ENCODE measurements at regions not wholly inside any gene's neighbourhood (a gene's known extent, or its start where the extent isn't known, plus 50 kb on each side); places are given as distances from the start of the nearest gene placed in this dataset.

DNA sequence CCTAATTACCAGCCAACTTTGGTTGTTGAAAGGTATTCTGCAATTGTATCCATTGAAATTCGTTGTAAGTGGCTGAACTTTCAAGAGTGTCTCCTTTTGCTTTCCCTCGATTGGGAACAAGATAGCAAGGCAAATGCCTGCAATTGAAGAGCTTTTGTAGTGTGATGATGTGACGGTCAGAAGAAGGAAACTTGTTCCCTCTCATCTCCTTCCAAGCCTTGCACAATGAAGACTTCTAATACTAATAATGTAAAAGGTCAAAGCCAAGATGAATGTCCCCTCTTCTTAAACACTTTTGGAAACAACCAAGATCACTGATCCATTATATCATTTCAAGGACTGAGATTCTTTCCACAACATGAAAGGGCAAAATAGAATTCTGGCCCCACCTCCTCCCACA is 101.9 kb upstream of the LMCD1 start:
- DNase-seq (ENCODE audit: low spot score in 2 of 2, unreplicated experiment in 2 of 2), result no peak
- TF ChIP-seq, protein P1, sequence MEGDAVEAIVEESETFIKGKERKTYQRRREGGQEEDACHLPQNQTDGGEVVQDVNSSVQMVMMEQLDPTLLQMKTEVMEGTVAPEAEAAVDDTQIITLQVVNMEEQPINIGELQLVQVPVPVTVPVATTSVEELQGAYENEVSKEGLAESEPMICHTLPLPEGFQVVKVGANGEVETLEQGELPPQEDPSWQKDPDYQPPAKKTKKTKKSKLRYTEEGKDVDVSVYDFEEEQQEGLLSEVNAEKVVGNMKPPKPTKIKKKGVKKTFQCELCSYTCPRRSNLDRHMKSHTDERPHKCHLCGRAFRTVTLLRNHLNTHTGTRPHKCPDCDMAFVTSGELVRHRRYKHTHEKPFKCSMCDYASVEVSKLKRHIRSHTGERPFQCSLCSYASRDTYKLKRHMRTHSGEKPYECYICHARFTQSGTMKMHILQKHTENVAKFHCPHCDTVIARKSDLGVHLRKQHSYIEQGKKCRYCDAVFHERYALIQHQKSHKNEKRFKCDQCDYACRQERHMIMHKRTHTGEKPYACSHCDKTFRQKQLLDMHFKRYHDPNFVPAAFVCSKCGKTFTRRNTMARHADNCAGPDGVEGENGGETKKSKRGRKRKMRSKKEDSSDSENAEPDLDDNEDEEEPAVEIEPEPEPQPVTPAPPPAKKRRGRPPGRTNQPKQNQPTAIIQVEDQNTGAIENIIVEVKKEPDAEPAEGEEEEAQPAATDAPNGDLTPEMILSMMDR (IDR thresholded peaks at IDR 0.05; ENCODE audit: unreplicated experiment), result no peak
- Mint-ChIP-seq H3K27ac (no peak overlapping the region), H3K27me3 (ENCODE audit: low read depth) (peaks cover 3% of the 10 kb centered on the region), H3K4me3 (no peak overlapping the region), H3K36me3 (no peaks in the 10 kb centered on the region), H3K4me1 (no peaks in the 10 kb centered on the region), H3K9me3 (peaks cover 23% of the 10 kb centered on the region)

DNA sequence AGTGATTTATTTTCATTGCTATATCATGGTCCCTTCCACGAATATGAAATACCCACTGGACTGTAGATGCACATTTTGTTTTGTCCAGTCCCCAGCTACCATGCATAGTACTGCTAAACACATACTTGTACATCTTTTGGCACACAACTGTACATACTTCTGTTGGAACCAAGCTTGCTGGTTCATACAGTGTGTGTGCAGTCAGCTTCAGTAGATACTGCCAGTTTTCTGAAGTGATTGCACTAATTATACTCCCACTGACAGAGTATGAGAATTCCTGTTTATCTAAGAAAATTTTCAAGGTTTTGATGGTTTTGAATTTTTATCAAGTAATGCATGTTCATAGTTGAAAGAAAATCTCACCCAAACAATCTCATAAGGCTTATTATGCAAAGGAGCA is 100.7 kb upstream of the LMCD1 start:
- TF ChIP-seq, protein P1 (IDR thresholded peaks at IDR 0.05; ENCODE audit: unreplicated experiment), result no peak
- H3K9me3 Mint-ChIP-seq, result peaks cover 28% of the 10 kb centered on the region
- no peaks in the 10 kb centered on the region for H3K4me1 Mint-ChIP-seq
- no peak overlapping the region for H3K27ac Mint-ChIP-seq
- no peak overlapping the region for H3K4me3 Mint-ChIP-seq
- H3K36me3 Mint-ChIP-seq, result no peaks in the 10 kb centered on the region
- no peak for DNase-seq (ENCODE audit: low spot score in 2 of 2, unreplicated experiment in 2 of 2)
- peaks cover 3% of the 10 kb centered on the region for H3K27me3 Mint-ChIP-seq (ENCODE audit: low read depth)

DNA sequence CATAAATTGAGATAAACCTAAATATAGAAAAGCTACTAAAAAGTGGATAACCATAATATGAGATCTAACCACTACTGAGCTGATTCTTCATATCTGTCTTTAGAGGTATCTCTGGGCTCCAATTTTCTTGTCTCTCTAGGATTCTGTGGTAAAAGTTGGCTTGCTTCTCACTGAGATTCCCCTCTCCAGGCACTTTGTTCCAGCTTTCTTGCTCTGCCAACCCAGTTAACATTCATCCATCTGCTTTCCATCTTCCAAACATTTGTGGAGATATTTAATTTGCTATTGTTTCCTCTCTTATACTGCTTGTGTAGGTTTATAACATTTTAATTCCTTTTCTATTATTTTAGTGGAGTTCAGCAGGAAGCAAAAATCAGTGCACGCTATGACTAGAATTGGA is 97.6 kb upstream of the LMCD1 start:
- DNase-seq (ENCODE audit: low spot score in 2 of 2, unreplicated experiment in 2 of 2), result no peak
- H3K36me3 Mint-ChIP-seq, result no peaks in the 10 kb centered on the region
- no peak overlapping the region for H3K27ac Mint-ChIP-seq
- peaks cover 3% of the 10 kb centered on the region for H3K27me3 Mint-ChIP-seq (ENCODE audit: low read depth)
- TF ChIP-seq, protein P1 (IDR thresholded peaks at IDR 0.05; ENCODE audit: unreplicated experiment), result no peak
- no peak overlapping the region for H3K4me3 Mint-ChIP-seq
- no peaks in the 10 kb centered on the region for H3K4me1 Mint-ChIP-seq
- H3K9me3 Mint-ChIP-seq, result peaks cover 43% of the 10 kb centered on the region

DNA sequence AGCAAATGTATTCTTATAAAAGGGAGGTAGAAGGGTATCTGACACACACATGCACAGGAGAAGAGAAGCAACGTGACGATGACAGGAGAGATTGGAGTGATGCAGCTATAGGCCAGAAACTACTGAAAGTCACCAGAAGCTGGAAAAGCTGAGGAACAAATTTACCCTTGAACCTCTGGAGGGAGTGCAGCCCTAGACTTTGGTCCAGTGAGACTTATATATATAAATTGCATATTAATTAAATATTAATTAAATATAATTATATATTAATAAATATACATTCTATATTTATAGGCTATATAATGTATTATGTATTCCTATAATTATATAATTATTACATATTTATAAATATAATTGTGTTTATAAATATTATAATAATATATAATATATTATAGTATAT is 96.5 kb upstream of the LMCD1 start:
- Mint-ChIP-seq H3K27me3 (ENCODE audit: low read depth) (no peaks in the 10 kb centered on the region), H3K9me3 (peaks cover 43% of the 10 kb centered on the region), H3K27ac (no peak overlapping the region), H3K4me1 (no peaks in the 10 kb centered on the region), H3K4me3 (no peak overlapping the region), H3K36me3 (no peaks in the 10 kb centered on the region)
- DNase-seq (ENCODE audit: low spot score in 2 of 2, unreplicated experiment in 2 of 2), result no peak
- TF ChIP-seq, protein P1 (IDR thresholded peaks at IDR 0.05; ENCODE audit: unreplicated experiment), result no peak

DNA sequence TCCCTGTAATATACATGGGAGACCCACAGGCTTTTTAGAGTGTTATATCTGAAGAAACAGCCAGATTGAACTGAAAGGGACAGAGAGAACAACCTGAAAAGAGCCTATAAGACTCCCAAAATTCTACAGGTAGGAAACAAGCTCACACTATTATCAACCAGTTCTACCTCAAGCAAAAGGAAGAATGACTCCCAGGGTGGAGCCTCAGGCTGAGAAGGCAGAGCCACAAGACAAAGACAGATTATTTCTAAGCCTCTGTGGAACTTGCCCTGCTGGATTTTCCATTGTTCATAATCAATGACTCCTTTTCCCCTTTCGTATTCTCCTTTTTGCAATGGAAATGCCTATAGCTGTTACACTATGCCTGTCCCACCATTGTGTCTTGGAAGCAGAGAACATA is 95.1 kb upstream of the LMCD1 start:
- H3K27me3 Mint-ChIP-seq (ENCODE audit: low read depth), result no peaks in the 10 kb centered on the region
- H3K27ac Mint-ChIP-seq, result no peak overlapping the region
- DNase-seq (ENCODE audit: low spot score in 2 of 2, unreplicated experiment in 2 of 2), result no peak
- H3K9me3 Mint-ChIP-seq, result peaks cover 43% of the 10 kb centered on the region
- TF ChIP-seq, protein P1 (IDR thresholded peaks at IDR 0.05; ENCODE audit: unreplicated experiment), result no peak
- no peaks in the 10 kb centered on the region for H3K36me3 Mint-ChIP-seq
- no peak overlapping the region for H3K4me3 Mint-ChIP-seq
- no peaks in the 10 kb centered on the region for H3K4me1 Mint-ChIP-seq

DNA sequence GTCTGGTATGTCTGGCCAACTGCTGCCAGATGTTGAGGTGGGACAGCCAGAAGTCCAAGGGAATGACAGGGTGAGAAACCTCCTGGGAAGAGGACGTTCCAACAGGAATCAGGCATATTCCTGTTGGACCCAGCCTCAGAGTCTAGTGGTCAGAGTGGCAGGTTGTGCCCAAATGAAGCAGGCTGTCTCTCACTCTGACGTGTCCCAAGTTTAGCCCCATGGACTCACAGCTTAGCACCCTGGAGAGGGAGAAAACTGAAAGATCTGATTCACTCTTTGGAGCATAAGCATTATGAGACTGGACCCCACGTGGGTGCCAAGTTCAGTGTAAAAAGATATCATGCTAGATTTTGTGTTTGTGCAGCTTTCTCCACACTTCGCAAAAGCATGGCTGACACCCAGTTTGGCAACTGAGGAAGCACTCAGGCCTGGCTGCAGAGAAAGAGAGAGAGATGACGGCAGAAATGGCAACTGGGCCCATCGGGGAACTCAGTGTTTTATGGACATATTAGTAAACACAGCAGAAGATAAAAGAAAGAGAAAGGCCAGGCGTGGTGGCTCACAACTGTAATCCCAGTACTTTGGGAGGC is 88.2 kb upstream of the LMCD1 start:
- Mint-ChIP-seq H3K4me1 (peaks cover 4% of the 10 kb centered on the region), H3K9me3 (no peaks in the 10 kb centered on the region), H3K36me3 (no peaks in the 10 kb centered on the region), H3K27ac (no peak overlapping the region), H3K27me3 (ENCODE audit: low read depth) (no peaks in the 10 kb centered on the region), H3K4me3 (no peak overlapping the region)
- TF ChIP-seq, protein P1 (IDR thresholded peaks at IDR 0.05; ENCODE audit: unreplicated experiment), result no peak
- DNase-seq (ENCODE audit: low spot score in 2 of 2, unreplicated experiment in 2 of 2), result no peak

All from mesothelial cell of epicardium (in vitro differentiated cells).